Fibroblast of skin of right biceps (primary cell): ENCODE measurements at regions not wholly inside any gene's neighbourhood (a gene's known extent, or its start where the extent isn't known, plus 50 kb on each side); places are given as distances from the start of the nearest gene placed in this dataset.
"Not testable (repeated sequence)": the region's sequence is repeated elsewhere in the genome, so short reads cannot be mapped to it uniquely, and the experiment has no call there.

Experiments used
- DNase-seq: peaks from one replicate; pipeline ENCODE4 v3.0.0-alpha.2; 2013

DNA sequence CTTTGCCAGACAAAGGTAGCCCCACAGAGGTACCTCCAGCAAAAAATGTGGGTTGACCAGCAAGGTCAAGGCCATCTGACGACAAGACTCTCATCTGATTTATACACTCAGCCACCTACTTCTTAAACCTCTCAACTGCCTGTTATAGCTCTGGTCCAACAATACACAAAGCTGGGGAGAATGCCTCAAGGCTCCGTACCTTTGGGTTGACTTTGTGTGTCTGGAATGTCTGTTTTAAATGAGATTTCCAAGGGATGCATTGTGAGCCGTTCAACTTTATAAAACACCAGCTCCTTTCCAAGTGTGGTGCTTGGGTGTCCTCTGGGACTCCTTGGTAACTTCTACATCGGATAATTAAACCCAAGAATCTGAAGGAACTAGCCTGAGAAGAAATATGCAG is 167.0 kb upstream of the RPL34 start:
- no peak for DNase-seq

DNA sequence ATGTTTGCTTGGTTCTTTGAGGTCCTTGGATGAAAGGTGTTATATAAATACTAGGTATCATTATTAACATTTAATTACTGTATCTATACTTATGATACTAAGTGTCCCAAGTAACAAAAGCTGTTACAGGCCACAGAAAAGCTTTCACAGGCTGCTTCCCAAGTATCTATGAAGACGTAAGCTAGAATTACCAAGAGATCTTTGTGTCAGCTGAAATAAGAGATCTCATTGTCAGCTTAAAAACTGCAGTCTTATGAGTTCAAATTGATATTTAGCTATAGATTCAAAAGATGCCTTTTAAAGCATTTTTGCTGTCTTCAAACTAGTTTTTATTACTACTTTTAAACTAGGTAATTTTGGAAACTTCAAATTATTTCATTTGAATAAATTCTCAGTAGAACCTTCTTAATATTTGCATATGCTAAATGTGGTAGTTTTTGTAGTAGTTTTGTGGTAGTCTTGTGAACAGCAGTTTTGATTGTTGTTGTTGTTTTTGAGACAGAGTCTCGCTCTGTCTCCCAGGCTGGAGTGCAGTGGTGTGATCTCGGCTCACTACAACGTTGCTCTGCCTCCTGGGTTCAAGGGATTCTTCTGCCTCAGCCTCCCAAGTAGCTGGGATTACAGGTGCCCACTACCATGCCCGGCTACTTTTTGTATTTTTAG is 170.0 kb upstream of the RPL34 start:
- DNase-seq, result no peak

DNA sequence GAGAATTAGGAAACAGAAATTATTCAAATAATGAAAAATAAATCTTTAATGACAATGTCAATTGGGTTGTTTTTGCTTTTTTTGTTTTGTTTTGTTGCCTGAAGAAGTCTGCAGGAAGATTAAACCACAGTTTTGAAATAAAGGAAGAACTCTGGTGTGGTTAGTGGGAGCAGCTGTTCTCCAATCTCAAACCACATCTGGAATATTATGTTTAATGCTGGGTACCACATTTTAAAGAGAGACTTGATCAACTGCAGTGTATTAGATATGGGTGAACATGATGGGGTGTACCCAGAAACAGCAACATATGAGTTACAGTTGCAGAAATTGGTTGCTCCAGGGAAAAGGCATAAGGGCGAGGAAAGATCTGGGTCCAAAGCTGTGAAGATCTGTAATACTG is 171.2 kb upstream of the RPL34 start:
- DNase-seq, result no peak

DNA sequence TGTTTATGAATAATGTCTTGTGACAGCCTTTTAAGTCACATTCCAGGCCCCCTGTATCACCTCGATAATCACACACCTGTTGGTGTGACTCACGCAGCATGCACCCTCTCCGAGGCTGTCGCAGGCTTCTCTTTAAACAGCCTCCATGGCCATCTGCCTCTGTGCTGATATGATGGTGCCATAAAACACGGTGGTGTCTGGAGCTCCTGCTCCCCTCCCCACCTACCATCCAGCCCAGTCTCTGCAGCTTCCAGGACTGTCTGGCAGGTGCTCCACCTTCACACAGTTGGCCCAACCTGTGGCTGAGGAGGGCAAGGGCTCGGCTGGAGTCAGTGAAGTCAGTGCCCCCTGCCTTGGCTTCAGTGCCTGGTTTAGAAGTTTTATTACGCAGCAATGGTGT is 173.8 kb upstream of the RPL34 start:
- no peak for DNase-seq

DNA sequence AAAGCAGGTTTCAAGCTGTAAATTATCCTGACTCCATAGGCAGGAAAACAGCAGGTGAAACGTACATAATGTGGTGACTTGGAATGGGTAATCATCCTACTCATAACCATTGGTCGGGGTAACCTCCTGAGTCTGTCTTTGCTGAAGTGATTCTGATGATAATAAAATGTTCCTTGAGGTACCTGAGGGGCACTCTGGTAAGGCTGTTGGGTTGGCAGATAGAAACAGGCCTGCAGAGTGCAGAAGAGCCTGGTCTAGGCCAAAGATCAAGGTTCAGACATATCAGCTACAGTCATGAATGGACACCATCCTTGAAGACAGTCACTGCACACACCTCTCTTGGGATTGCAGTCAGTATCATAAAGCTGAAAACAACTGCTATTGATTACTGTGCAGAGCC is 174.7 kb upstream of the RPL34 start:
- no peak for DNase-seq

DNA sequence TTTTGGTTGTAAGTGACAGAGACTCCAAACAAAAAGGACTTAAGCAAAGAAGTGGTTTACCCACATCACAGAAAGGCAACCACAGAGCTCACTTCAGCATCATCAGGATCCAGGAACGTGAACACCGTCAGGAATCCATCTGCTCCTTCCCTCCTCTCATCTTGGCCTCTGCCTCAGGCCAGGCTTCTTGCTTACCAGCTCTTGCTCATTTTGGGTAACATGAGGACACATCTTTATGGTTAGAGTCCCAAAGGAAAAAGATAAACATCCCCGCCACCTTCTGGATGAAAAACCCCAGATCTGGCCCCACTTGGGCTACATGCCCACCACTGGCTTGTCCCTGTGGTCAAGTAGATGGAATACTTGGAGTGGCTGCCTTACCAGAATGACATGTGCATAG is 176.8 kb upstream of the RPL34 start:
- no peak for DNase-seq

DNA sequence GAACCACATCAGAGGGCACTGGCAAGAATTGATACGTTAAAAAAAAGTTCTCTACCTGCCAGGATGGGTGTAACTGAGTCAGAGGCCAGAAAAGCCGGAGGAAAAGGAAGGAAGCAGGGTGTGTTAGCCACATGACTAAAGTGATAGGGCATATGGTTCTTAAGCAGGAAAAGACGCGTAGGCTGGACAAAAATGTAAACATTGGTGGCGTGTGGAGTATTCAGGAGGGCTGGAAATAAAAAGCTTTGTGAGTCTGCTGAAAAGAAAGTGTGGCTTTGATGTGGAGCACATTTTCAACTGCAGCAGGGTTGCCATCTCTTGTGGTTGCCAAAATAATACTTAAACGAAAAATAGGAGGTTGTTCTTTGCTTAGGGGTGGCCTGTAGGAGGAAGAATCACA is 186.5 kb upstream of the RPL34 start:
- DNase-seq, result peak; percentile 64

DNA sequence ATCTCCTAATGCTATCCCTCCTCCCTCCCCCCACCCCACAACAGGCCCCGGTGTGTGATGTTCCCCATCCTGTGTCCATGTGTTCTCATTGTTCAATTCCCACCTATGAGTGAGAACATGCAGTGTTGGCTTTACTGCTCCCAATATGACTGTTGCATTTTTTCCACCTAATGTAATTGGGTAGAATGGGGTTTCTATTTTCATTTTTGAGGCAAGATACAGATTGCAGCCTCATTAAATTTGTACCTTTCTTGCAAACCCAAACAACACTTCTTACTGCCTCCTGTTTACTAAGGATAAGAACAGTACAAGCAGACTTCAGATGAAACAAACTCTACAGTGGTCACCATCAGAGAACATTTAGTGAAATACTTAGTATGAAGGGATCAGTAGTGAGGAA is 187.0 kb upstream of the RPL34 start:
- DNase-seq, result not testable (repeated sequence)

DNA sequence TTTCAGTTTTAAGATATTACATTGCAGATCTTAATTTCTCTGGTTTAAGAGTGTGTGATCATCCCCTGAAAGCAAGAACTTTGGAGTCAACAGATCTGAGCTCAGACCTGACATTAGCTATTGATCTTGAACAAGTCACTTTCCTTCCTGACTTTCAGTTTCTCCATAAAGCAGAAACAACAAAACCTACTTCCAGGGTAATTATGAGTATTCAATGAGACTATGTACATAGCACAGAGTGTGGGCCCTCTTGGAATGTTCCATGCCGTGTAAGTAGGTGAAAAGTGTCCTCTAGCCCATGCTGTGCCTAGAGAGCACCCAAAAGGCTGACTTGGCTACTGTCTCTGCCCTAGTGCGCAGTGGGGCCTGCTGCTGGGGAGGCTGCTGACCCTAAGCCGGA is 188.0 kb upstream of the RPL34 start:
- no peak for DNase-seq

DNA sequence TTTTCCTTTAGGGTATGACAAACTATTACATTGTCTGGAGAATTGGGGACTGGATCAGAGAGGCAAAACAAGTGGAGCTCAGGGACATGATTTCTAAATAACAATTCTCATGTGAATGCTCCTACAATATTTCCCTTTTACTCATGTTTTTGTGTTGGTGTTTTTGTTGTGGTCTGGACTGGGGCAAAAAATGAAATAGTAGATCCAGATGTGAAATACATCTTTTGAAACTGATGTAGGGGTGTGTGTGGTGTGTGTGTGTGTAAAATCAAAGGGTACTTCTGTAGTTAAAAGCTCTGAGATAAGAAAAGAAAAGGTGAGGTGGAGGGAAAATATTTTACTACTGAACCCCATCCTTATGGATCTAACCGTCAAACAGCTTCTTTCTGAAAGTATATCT is 188.4 kb upstream of the RPL34 start:
- DNase-seq, result no peak

DNA sequence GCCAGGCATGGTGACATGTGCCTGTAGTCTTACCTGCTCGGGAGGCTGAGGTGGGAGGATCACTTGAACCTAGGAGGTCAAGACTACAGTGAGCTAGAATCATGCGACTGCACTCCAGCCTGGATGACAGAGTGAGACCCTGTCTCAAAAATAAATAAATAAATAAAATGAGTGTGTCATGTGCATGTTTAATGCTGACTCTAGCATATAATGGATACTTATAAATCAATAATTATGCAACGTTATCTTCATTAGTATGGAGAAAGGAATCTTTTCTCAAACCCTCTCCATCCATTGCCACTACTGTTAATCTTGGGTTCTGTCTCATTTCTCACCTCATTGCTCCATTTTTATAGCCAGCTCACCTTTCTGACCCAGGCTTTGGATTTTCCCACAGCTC is 189.5 kb upstream of the RPL34 start:
- DNase-seq, result no peak

DNA sequence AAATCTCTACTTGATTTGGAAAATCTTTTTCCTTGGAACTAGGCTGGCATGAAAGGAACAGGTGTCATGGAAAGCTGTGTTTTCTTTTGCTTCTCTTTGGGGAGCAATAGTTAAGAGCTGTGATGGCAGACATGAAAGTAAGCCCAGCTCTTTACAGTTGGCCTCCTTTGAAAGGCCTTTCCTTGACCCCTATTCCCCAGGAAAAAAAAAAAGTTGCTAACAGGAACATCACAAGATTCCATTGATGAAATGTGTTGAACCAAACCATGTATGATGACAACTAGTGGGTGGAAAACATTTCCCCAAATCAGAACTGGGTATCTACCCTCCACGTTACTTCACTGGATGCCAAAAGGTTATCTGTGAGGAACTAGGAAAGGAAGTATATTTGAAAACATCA is 190.7 kb upstream of the RPL34 start:
- no peak for DNase-seq

DNA sequence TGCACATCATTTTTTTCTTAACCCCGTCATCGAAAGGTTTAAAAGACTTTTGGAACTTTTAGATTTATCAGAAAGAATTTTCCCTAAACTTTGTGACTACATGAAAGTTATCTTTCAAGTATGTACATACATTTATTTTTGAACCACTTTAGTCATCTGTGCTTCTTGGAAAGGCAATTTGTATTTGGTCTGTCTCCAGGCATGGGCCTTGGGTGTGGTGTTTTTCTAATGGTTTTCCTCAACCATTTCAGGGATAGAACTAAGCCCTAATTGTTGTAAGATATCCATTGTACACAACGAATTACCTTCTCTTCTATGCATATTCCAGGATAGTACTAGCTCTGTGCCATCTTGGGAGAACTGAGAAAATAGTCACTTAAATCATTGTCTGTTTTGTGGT is 191.5 kb upstream of the RPL34 start:
- no peak for DNase-seq

DNA sequence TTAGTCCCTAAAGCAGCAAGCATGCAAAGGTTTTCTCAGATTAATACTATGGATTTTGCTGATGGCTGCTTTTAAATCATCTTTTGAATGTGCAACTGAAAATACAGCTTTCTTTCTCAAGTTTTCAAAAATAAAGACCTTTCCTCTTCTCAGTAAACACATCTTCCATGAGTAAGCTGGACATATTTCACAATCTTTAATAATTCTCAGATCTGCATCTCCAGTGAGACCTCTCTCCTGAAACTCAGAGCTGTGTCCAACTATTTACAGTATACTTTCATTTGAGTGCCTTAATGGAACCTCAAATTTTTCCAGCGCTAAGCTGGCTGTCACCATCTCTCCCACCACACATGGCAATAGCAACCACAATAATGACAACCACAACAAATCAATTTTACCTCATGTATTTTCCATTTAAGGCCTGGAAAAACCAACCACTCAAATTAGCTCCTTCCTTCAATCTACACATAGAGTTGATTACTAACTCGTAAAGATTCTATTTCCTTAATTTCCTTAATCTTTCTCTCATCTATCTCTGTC is 192.4 kb upstream of the RPL34 start:
- peak; percentile 80 for DNase-seq

DNA sequence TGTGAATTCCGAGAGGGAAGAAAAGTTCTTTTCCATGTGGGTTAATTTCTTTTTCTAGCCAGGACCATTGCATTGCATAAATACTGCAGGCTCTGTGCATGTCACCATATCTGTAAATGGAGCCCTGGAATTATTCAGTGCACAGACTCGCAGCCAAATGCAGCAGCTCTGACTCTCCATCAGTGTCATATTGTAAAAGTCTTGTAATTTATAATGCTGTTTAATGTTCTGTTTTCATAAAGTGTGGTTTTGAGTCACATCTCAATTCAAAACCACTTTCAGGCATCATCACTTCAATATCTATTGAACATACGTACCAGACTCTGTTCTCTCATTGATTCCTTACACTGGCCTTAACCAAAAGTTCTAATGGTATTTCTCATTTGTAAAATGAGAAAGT is 193.9 kb upstream of the RPL34 start:
- peak; percentile 85 for DNase-seq

DNA sequence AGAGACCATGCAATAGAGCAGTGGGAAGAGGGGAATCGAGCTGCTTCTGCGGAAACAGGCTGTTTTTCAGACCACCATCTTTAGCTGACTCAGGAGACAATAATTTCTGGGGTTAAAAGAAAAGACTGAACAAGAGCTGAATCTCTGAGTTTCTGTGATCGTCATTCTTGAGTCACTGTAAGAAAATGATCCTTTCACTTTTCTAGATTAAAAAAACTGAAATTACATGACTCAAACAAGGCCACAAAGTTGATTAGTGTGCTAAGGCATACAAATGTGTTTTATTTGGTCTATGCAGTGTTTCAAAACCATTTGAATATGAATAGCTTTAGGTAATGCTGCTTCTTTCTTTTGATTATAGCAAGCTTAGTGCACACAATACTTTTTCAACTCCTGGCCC is 194.4 kb upstream of the RPL34 start:
- peak; percentile 93 for DNase-seq

DNA sequence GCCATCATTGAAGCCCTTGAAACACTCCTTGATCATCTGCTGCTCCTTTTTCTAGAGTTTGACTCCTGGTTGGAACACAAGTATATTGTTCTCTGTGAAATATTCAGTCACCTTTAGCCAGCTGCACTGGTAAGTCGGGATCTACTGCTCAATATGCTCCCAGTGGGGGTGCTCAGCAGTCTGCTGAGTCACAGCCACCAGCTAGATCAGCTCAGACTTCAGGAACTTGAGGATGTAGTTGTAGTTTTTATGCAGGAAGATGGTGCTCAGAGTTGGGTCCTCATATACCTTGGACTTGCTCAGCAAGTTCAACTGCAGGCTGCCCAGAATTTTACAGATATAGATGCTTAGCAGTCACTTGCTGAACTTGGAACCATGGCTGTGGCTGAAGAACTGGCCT is 202.5 kb upstream of the RPL34 start:
- peak; percentile 22 for DNase-seq

DNA sequence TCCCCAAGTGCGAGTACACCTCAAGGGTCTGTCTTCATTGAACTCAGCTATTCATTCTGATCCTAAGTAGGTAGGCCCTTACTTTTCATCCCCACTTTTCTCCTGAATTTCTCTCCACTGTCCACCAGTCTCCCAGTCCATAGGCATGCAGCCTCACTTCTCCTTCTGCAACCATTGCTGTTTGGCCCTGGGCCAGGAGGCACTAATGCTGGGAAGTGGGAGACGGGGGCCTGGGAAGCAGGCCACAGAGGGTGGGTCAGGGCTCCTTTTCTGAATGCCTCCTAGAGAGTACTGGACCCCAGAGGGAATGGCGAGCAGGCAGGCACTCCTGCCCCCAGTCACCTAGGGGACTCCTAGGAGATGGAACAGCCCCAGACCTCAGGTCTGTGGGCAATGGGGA is 203.5 kb upstream of the RPL34 start:
- no peak for DNase-seq

DNA sequence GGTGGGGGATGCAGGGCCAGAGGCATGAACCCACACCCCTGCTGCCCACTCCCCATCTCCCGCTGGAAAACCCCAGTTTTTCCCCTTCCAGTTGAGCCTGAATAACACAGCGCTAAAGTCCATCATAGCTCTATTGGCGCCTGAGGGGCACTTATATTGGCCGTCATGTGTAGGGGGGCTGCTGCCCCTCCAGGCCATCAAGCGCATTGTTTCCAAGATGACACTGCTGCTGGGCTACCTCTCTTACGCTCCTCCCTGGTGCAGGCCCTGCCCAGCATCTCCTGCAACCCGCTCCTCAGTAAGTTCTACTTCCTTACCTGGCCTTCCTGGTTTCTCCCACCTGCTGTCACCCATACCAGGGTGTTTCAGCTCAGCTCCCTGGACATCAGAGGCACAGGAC is 205.0 kb upstream of the RPL34 start:
- no peak for DNase-seq

DNA sequence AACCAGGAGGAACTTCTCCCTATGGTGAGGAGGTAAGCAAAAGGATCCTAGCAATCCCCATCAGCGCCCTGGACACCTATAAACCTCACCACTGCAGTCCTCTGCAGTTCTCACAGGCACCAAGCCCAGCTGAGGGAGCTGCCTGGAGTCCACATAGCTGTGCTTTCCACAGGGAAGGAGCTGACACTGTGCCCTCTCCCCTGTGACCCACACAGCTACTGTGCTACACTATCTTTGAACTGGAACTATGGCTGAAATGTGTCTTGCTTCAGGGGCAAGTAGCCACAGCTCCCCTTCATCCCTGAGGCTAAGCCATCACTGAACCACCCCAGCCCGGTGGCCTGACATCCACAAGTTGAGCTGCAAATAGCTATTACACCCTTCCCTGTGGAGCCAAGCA is 208.5 kb upstream of the RPL34 start:
- DNase-seq, result no peak

DNA sequence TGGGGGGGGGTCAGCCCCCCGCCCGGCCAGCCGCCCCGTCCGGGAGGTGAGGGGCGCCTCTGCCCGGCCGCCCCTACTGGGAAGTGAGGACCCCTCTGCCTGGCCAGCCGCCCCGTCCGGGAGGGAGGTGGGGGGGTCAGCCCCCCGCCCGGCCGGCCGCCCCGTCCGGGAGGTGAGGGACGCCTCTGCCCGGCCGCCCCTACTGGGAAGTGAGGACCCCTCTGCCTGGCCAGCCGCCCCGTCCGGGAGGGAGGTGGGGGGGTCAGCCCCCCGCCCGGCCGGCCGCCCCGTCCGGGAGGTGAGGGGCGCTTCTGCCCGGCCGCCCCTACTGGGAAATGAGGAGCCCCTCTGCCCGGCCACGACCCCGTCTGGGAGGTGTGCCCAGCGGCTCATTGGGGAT is 210.7 kb upstream of the RPL34 start:
- DNase-seq, result not testable (repeated sequence)

DNA sequence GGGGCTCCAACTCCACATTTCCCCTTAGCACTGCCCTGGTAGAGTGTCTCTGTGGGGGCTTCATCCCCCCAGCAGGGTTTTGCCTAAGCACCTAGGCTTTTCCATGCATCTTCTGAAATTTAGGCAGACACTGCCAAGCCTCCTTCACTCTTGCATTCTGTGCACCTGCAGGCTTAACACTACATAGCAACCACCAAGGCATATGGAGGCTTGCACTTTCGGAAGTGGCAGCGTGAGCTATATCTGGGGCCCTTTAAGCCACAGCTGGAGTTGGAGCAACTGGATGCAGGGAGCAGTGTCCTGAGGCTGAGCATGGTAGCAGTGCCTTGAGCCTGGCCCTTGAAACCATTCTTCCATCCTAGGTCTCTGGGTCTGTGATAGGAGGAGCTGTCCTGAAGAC is 214.8 kb upstream of the RPL34 start:
- DNase-seq, result no peak

DNA sequence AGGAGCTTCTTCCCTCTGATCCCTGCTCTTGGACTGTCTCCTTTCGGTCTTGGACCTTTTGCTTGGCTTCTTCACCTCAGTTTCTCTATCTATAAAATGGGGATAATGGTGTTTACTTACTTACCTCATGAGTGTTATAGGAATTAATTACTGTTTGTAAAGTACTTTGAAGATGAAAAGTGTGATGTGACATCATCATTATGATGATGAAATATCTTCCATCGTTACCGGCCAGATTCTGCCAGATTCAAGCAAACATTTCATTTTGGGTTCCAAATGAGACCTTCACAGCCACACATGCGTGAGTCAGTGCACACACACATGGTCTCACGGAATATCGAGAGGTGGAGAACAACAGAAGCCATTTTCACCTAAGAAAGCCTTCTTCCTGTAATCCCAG is 220.1 kb upstream of the RPL34 start:
- DNase-seq, result no peak

DNA sequence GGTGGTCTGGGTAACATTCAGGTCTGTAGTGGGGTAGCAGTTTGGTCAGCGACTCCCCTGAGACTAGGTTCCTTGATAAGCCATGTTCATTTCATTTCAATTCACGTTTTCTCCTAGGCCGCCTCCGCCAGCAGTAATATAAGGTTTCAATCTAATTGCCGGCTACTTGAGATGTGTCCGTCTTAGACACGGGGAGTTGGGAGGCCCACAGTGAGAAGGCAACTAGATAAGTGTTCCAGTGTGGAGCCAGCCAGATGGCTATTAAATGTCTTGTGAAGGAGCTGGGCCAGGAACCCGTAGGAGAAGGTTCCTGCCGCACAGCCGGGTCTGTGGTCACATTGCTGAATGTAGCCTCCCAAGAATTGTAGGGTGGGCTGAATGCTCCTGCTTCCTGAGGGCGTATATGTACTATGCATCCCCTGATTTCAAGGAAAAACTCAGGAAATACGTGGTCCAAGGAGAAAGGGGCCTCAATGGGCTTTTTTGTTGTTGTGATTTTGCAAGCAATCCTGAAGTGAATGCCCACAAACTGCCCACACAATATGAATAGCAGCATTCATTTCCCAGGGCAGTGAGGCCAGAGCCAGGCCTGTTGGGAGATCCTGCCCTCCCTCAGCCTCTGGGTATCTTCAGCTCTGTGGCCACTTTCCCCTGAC is 220.6 kb upstream of the RPL34 start:
- DNase-seq, result no peak

DNA sequence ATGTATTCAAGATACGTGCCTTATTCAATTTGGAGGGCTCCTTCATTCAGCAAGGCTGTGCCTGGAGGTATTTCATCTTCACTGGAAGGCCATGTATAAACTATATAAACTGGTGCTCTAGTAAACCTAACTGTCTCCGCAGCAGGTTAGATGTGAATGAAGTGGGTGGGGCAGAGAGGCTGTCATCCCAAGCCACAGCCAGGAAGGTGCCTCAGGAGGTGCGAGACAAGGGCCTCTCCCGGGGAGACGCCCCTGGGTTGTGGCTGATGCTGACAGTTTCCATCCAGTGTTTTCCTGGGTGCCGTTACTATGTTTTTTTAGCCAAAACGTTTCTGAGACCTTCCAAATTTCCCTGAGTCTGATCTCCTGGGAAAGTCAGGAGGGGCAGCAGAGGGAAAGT is 221.5 kb upstream of the RPL34 start:
- no peak for DNase-seq
